Keratinocyte (primary cell): ENCODE measurements at regions not wholly inside any gene's neighbourhood (a gene's known extent, or its start where the extent isn't known, plus 50 kb on each side); places are given as distances from the start of the nearest gene placed in this dataset.

ENCODE experiments used
- CTCF ChIP-seq, 3 experiments: IDR thresholded peaks in 1 of 3; conservative IDR thresholded peaks in 1 of 3; optimal IDR thresholded peaks in 1 of 3; 2 replicates in 2 of 3; 3 replicates in 1 of 3; pipeline versions ENCODE3 to v1.5.1; 2011; ENCODE audit warnings: low read length in 3 of 3, mild to moderate bottlenecking in 3 of 3, moderate library complexity in 2 of 3, control low read depth in 1 of 3, inconsistent platforms in 1 of 3; ENCODE audit not compliant: insufficient read depth in 2 of 3; ENCODE audit errors: extremely low read depth in 1 of 3
- EZH2 ChIP-seq: IDR thresholded peaks from one replicate; pipeline ENCODE4 v1.6.1; 2012; ENCODE audit warnings: inconsistent platforms, mild to moderate bottlenecking, low read length, moderate library complexity

- TF ChIP-seq CTCF (optimal IDR thresholded peaks at IDR 0.05 in 1 of 3, IDR thresholded peaks at IDR 0.05 in 1 of 3, conservative IDR thresholded peaks at IDR 0.05 in 1 of 3; ENCODE audit: extremely low read depth in 1 of 3, insufficient read depth in 2 of 3, low read length in 3 of 3) (no peak), EZH2 (no peak)
Observed at GRCh38 chr18:54013452-54013851, 211.0 kb downstream of the MBD2 start.
